Transverse colon (tissue), 4 donors: ENCODE measurements at regions not wholly inside any gene's neighbourhood (a gene's known extent, or its start where the extent isn't known, plus 50 kb on each side); places are given as distances from the start of the nearest gene placed in this dataset.

ENCODE experiments used
- DNase-seq: peaks from one replicate; pipeline ENCODE4 v3.0.0-alpha.2; 2019
- H3K27ac ChIP-seq, 4 donors: fragments of 200-600 bp; sonication (generic); 2 replicates each; pipeline ENCODE4 v1.5.1; 2016 to 2018; ENCODE audit warnings: inconsistent platforms in 4 of 4
- H3K27me3 ChIP-seq: fragments of 200-600 bp; sonication (generic); 2 replicates; pipeline ENCODE4 v1.5.1; 2017; ENCODE audit warnings: inconsistent platforms
- H3K36me3 ChIP-seq, 4 donors: fragments of 200-600 bp; sonication (generic); 2 replicates each; pipeline ENCODE4 v1.5.1; 2017 to 2019; ENCODE audit warnings: inconsistent platforms in 4 of 4
- H3K4me1 ChIP-seq, 4 donors: fragments of 200-600 bp; sonication (generic); 2 replicates each; pipeline ENCODE4 v1.5.1; 2017 to 2020; ENCODE audit warnings: inconsistent platforms in 4 of 4
- H3K4me3 ChIP-seq, 4 donors: fragments of 200-600 bp; sonication (generic); 1 replicate in 1 of 4; 2 replicates in 3 of 4; pipeline versions ENCODE4 v1.5.1 to v1.6.1; 2017 to 2019; ENCODE audit warnings: inconsistent platforms in 4 of 4
- H3K9me3 ChIP-seq, 2 donors: fragments of 200-600 bp; sonication (generic); 2 replicates each; pipeline ENCODE4 v1.5.1; 2017 to 2019; ENCODE audit warnings: inconsistent platforms in 2 of 2
- EP300 ChIP-seq: sonication (generic); formaldehyde crosslinking; IDR thresholded peaks from one replicate; pipeline ENCODE4 v1.6.1; 2017; ENCODE audit warnings: antibody characterized with exemption, low read depth
- POLR2A ChIP-seq: fragments of 450-650 bp; IDR thresholded peaks from one replicate; pipeline ENCODE4 v1.6.1; 2016; ENCODE audit warnings: antibody characterized with exemption, mild to moderate bottlenecking, moderate library complexity
- POLR2AphosphoS5 ChIP-seq, 3 donors: sonication (generic); formaldehyde crosslinking; IDR thresholded peaks; one replicate each; pipeline ENCODE4 v1.6.1; 2016; ENCODE audit warnings: antibody characterized with exemption in 3 of 3
- WGBS, 2 donors: methylation state at CpG; one replicate each; pipeline ENCODE4 v1.1.5; 2018; ENCODE audit warnings: low coverage in 1 of 2; 5-methylcytosine and 5-hydroxymethylcytosine counted together
- in situ Hi-C, 4 donors: fragments of 200-750 bp; cut with MboI; loops; one replicate each; pipeline versions ENCODE4 v1.15.0 to v1.15.1; 2017; ENCODE audit warnings: low sequenced_read_pairs in 3 of 4, low pct_ligation_motif_present in 1 of 4, low pct_unique_long_range_greater_than_20kb in 1 of 4
- intact Hi-C: fragments of 100-400 bp; cut with DNase I; formaldehyde crosslinking; loops from one replicate; pipeline ENCODE4 v1.15.1; 2023; ENCODE audit warnings: low total_unique reads
- TF ChIP-seq, protein P1 (sequence below), 5 experiments: fragments of 200-600 bp in 3 of 5; fragments of 450-650 bp in 2 of 5; sonication (generic) in 3 of 5; IDR thresholded peaks; 1 replicate in 2 of 5; 2 replicates in 3 of 5; pipeline ENCODE4 v1.5.1; 2016 to 2017; ENCODE audit warnings: antibody characterized with exemption in 5 of 5, inconsistent platforms in 3 of 5, mild to moderate bottlenecking in 2 of 5, moderate library complexity in 1 of 5

DNA sequence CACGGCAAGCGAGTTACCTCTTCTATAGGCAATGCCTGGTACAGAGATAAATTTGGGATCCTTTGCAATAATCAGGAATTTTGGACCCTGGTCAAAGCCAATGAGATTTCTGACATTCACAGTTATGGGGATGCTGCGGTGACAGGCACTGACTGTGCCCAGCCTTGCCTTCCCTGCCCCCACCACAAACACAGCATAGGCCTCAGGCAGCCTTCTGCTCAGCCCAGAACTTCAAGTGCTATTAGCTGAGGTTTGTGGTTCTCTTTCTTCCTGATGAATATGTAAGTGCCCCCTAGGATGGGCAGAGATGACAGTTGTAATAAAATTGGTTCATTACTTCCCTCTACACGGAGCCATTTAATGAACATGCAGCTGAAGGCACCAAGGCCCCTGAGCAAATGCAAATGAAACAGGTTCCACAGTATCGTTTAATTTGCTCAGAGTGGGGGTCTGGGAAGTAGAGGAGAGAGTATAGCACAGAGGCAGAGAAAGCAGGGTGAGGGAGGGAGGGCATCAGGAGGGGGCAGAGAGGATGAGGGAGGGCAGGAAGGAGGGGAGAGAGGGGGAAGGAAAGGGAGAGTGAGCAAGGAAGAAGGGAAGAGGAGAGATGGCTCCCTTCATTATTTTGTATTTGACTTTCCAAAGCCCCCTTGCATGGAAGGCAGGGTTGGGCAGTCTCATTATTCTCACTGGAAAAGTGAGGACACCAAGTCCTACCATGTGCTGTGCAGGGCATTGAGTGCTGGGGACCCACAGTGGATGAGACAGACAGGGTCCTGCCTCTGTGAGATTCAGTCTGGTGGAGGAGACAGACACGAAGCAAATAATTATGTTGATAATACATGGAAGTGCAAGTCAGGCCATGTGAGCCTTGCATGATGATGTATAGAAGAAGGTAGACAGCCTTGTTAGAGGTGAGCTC, 513.0 kb downstream of the PTPRU start:
- intact Hi-C loops = no loop called here
- WGBS, 2 donors = 58 to 83% methylated on average over 3 to 6 of the region's 6 CpGs

DNA sequence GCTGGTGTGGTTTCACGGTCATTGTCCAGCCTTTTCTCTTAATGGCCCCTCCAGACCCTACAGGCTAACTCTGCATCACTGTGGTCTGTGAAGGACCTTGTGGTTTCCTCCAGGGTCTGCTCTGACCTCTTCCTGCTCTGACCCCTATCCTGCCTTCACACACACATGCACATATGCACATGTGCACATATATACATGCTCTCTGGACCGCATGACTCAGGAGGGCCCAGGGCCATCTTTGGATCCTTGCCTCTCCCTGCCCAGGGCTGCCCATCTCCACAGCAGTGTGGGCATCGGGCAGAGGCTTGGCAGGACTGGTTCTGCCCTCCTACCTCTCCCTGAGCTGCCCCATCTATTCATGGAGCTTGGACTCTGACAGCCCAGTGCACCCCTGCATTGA, 510.9 kb downstream of the PTPRU start:
- Histone ChIP-seq H3K9me3 (no peaks in the 10 kb centered on the region), H3K36me3 (no peaks in the 10 kb centered on the region), H3K27me3 (peaks cover 4% of the 10 kb centered on the region), H3K4me1 (no peaks in the 10 kb centered on the region), H3K27ac (no peak overlapping the region), H3K4me3 (no peak overlapping the region)
- TF ChIP-seq POLR2AphosphoS5 (IDR thresholded peaks at IDR 0.05) (no peak), POLR2A (no peak), EP300 (no peak)
- TF ChIP-seq, protein P1, sequence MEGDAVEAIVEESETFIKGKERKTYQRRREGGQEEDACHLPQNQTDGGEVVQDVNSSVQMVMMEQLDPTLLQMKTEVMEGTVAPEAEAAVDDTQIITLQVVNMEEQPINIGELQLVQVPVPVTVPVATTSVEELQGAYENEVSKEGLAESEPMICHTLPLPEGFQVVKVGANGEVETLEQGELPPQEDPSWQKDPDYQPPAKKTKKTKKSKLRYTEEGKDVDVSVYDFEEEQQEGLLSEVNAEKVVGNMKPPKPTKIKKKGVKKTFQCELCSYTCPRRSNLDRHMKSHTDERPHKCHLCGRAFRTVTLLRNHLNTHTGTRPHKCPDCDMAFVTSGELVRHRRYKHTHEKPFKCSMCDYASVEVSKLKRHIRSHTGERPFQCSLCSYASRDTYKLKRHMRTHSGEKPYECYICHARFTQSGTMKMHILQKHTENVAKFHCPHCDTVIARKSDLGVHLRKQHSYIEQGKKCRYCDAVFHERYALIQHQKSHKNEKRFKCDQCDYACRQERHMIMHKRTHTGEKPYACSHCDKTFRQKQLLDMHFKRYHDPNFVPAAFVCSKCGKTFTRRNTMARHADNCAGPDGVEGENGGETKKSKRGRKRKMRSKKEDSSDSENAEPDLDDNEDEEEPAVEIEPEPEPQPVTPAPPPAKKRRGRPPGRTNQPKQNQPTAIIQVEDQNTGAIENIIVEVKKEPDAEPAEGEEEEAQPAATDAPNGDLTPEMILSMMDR (IDR thresholded peaks at IDR 0.05) = no peak
- in situ Hi-C loops = no loop called here
- WGBS, 2 donors = 65% methylated on average over 3 of the region's 3 CpGs; no CpG with 5 or more reads in 1 of the 2 donors
- intact Hi-C loops = no loop called here
- no peak for DNase-seq

More for the DNA sequence above, 513.0 kb downstream of the PTPRU start:
- no peak overlapping the region for H3K27ac ChIP-seq
- H3K27me3 ChIP-seq = peaks cover 4% of the 10 kb centered on the region
- no peak for DNase-seq
- in situ Hi-C loops = no loop called here
- no peaks in the 10 kb centered on the region for H3K4me1 ChIP-seq
- TF ChIP-seq POLR2A = no peak
- TF ChIP-seq, protein P1 (IDR thresholded peaks at IDR 0.05) = no peak
- TF ChIP-seq POLR2AphosphoS5 (IDR thresholded peaks at IDR 0.05) = no peak
- no peak for TF ChIP-seq EP300
- no peak overlapping the region for H3K4me3 ChIP-seq
- no peaks in the 10 kb centered on the region for H3K36me3 ChIP-seq
- no peaks in the 10 kb centered on the region for H3K9me3 ChIP-seq

GRCh38 chr1:29746076-29746665, 509.8 kb downstream of the PTPRU start:
- TF ChIP-seq, protein P1 (IDR thresholded peaks at IDR 0.05) = no peak
- TF ChIP-seq EP300 = no peak
- no peak for TF ChIP-seq POLR2AphosphoS5 (IDR thresholded peaks at IDR 0.05)
- TF ChIP-seq POLR2A = no peak
- Histone ChIP-seq H3K36me3 (no peaks in the 10 kb centered on the region), H3K27ac (no peak overlapping the region), H3K4me1 (no peaks in the 10 kb centered on the region), H3K9me3 (no peaks in the 10 kb centered on the region), H3K27me3 (no peaks in the 10 kb centered on the region), H3K4me3 (no peak overlapping the region)
- DNase-seq = no peak
- in situ Hi-C loops (no loop called here), intact Hi-C loops (no loop called here)
- WGBS, 2 donors = 85% methylated on average over 5 of the region's 5 CpGs; no CpG with 5 or more reads in 1 of the 2 donors

DNA sequence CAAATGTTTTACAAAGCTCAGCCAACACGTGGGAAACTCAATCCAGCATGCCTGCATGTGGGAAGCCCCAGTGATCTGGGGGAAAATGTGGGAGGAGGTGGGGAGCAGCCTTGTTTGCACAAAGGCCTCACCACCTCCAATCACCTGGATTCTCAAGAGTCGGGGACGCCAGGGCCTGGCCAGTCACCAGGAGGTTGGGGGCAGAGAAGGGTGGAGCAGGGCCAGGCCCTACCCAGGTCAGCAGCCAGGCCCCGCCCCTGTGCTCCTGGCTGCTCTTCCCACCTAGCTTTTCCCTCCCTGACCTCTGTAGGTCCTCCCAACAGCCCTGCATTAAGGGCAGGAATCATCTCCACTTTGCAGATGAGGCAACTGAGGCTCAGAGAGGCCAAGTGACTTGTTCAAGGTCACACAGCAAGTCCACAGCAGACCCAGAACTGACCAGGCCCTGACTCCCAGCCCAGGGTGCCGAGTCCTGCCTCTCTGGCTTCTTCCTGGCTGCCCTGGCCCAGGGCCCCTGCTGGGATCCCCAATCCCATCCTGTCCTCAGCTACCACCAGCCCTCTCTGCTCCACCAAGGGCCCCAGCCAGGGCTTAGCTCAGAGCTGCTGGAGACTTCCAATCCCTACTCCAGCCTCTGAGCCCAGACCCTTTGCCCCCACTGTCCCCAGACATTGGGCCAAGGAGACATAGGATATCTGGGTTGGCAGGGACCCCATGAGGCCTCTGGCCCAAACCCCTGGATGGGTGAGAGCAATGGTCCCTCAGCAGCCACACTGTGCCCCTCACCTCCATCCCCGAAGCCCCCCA, 508.6 kb downstream of the PTPRU start:
- no peak for DNase-seq
- intact Hi-C loops = no loop called here
- no peak overlapping the region for H3K27ac ChIP-seq
- peaks cover 3% of the 10 kb centered on the region for H3K27me3 ChIP-seq
- no peaks in the 10 kb centered on the region for H3K9me3 ChIP-seq
- no peaks in the 10 kb centered on the region for H3K4me1 ChIP-seq
- TF ChIP-seq POLR2A (no peak), EP300 (no peak), POLR2AphosphoS5 (IDR thresholded peaks at IDR 0.05) (no peak)
- TF ChIP-seq, protein P1 (IDR thresholded peaks at IDR 0.05) = no peak
- no peaks in the 10 kb centered on the region for H3K36me3 ChIP-seq
- in situ Hi-C loops = no loop called here
- WGBS, 2 donors = 20 to 36% methylated on average over 1 to 6 of the region's 6 CpGs
- no peak overlapping the region for H3K4me3 ChIP-seq
